ENCODE measurements at regions not wholly inside any gene's neighbourhood (a gene's known extent, or its start where the extent isn't known, plus 50 kb on each side); places are given as distances from the start of the nearest gene placed in this dataset.

- TF ChIP-seq ZBTB38 (CRISPR knock-in tag; IDR thresholded peaks at IDR 0.05) (no peak), JARID2 (CRISPR knock-in tag; IDR thresholded peaks at IDR 0.05; ENCODE audit: insufficient replicate concordance) (no peak), DBP (CRISPR knock-in tag; IDR thresholded peaks at IDR 0.05; ENCODE audit: not compliant biosample characterization) (no peak), ISX (CRISPR knock-in tag; conservative IDR thresholded peaks at IDR 0.05) (no peak), SATB2 (CRISPR knock-in tag; IDR thresholded peaks at IDR 0.05) (no peak), KDM5B (CRISPR knock-in tag; IDR thresholded peaks at IDR 0.05; ENCODE audit: borderline replicate concordance) (no peak)
Observed at GRCh38 chr13:44283600-44283999, 90.0 kb upstream of the SERP2 start (continued).

GRCh38 chr13:44287958-44288357 is 85.7 kb upstream of the SERP2 start:
- CTCF ChIA-PET (ENCODE audit: low intra/inter-chr PET ratio, low total read pairs) = no interaction called here
- no peaks in the 10 kb centered on the region for H4K20me1 ChIP-seq (ENCODE audit: insufficient read depth, low read length)
- DNase-seq (ENCODE audit: low spot score) (no peak), ATAC-seq (no peak), FAIRE-seq (no peak)
- no TSS peak for BruUV-seq (replicated peaks)
- 48% methylated on average over 5 of the region's 5 CpGs for WGBS (ENCODE audit: low lambda C conversion rate)
- H3K4me3 ChIP-seq (replicated peaks in 1 of 3; ENCODE audit: insufficient read depth in 1 of 3, low read depth in 2 of 3, low read length in 3 of 3) = no peak overlapping the region
- no peaks in the 10 kb centered on the region for H3K9me3 ChIP-seq (ENCODE audit: low read length)
- POLR2A ChIA-PET = no interaction called here
- H3K36me3 ChIP-seq (replicated peaks in 1 of 2; ENCODE audit: control insufficient read depth in 1 of 2, insufficient read depth in 2 of 2, low read length in 2 of 2) = no peaks in the 10 kb centered on the region
- no peak overlapping the region for H3K4me2 ChIP-seq (ENCODE audit: low read depth, low read length)
- H3K79me2 ChIP-seq (ENCODE audit: insufficient read depth, low read length) = no peaks in the 10 kb centered on the region
- no peak overlapping the region for H3K27ac ChIP-seq (ENCODE audit: extremely low read length, insufficient read depth, low read length)
- peaks cover 1 to 5% of the 10 kb centered on the region in 2 experiments; a peak in 2 of 5 replicates for H3K27me3 ChIP-seq (ENCODE audit: control insufficient read depth in 1 of 2, insufficient read depth in 2 of 2, low read length in 2 of 2)
- H3K4me1 ChIP-seq (ENCODE audit: insufficient read depth, low read length) = no peaks in the 10 kb centered on the region
- intact Hi-C loops (cut with micrococcal nuclease; ENCODE audit: unreplicated experiment) = no loop called here
- H2AFZ ChIP-seq (ENCODE audit: low read length) = no peak overlapping the region
- in situ Hi-C loops (cut with HindIII; ENCODE audit: extremely low pct_ligation_motif_present, low pct_unique_long_range_greater_than_20kb) = no loop called here
- H3K9ac ChIP-seq (ENCODE audit: insufficient read depth, low read depth, low read length) = no peak overlapping the region
- TF ChIP-seq UBTF (CRISPR knock-in tag; IDR thresholded peaks at IDR 0.05) = no peak
- TF ChIP-seq ZBTB26 (CRISPR knock-in tag; IDR thresholded peaks at IDR 0.05; ENCODE audit: borderline replicate concordance) = no peak
- no peak for TF ChIP-seq IRF1 (CRISPR knock-in tag; IDR thresholded peaks at IDR 0.05; ENCODE audit: low read depth)
- TF ChIP-seq LRRFIP1 (CRISPR knock-in tag; conservative IDR thresholded peaks at IDR 0.05) = no peak
- no peak for TF ChIP-seq KLF12 (CRISPR knock-in tag; IDR thresholded peaks at IDR 0.05; ENCODE audit: borderline replicate concordance)
- no peak for TF ChIP-seq ZBTB1 (CRISPR knock-in tag; IDR thresholded peaks at IDR 0.05; ENCODE audit: borderline replicate concordance)
- TF ChIP-seq ZFP82 (CRISPR knock-in tag; IDR thresholded peaks at IDR 0.05; ENCODE audit: borderline replicate concordance) = no peak
- no peak for TF ChIP-seq MTERF4 (CRISPR knock-in tag; IDR thresholded peaks at IDR 0.05)
- no peak for TF ChIP-seq STAT5B (CRISPR knock-in tag; IDR thresholded peaks at IDR 0.05)
